GM21825 (cell line): ENCODE measurements at regions not wholly inside any gene's neighbourhood (a gene's known extent, or its start where the extent isn't known, plus 50 kb on each side); places are given as distances from the start of the nearest gene placed in this dataset.
A peak's percentile ranks its signal among the peaks of the same experiment; 100 is the strongest.

Source experiments
- ATAC-seq: cut with Tn5 transposase; IDR thresholded peaks from one replicate; pipeline ENCODE4 v1.9.1; 2021; ENCODE audit warnings: mild to moderate bottlenecking, moderate library complexity; ENCODE audit not compliant: unreplicated experiment

GRCh38 chr9:90245661-90246060 lies 397.0 kb downstream of the DIRAS2 start:
- ATAC-seq = no peak

- ATAC-seq = no peak
These were observed 393.5 kb downstream of the DIRAS2 start for GRCh38 chr9:90249094-90249493.

- ATAC-seq = no peak
These were observed 391.3 kb downstream of the DIRAS2 start for GRCh38 chr9:90251316-90251715.

- no peak for ATAC-seq
These were observed 386.3 kb downstream of the DIRAS2 start for GRCh38 chr9:90256345-90256744.

GRCh38 chr9:90259311-90260246 lies 383.0 kb downstream of the DIRAS2 start:
- no peak for ATAC-seq

GRCh38 chr9:90261698-90262097 lies 380.9 kb downstream of the DIRAS2 start:
- no peak for ATAC-seq

GRCh38 chr9:90268613-90269012 lies 374.0 kb downstream of the DIRAS2 start:
- ATAC-seq = no peak

- no peak for ATAC-seq
These were observed 370.9 kb downstream of the DIRAS2 start for GRCh38 chr9:90271707-90272106.

GRCh38 chr9:90274725-90275124 lies 367.9 kb downstream of the DIRAS2 start:
- ATAC-seq = no peak

- ATAC-seq = no peak
These were observed 356.7 kb downstream of the DIRAS2 start for GRCh38 chr9:90285946-90286345.

- peak; percentile 97 for ATAC-seq
These were observed 354.9 kb downstream of the DIRAS2 start for GRCh38 chr9:90287567-90288274.

GRCh38 chr9:90288275-90288639 lies 354.4 kb downstream of the DIRAS2 start:
- ATAC-seq = no peak

- ATAC-seq = no peak
These were observed 351.7 kb downstream of the DIRAS2 start for GRCh38 chr9:90290716-90291485.

- no peak for ATAC-seq
These were observed 346.1 kb downstream of the DIRAS2 start for GRCh38 chr9:90296539-90296938.

- ATAC-seq = no peak
These were observed 342.7 kb downstream of the DIRAS2 start for GRCh38 chr9:90299968-90300367.

- no peak for ATAC-seq
These were observed 341.9 kb downstream of the DIRAS2 start for GRCh38 chr9:90300611-90301276.

- ATAC-seq = no peak
These were observed 341.4 kb downstream of the DIRAS2 start for GRCh38 chr9:90301277-90301653.

GRCh38 chr9:90303655-90304054 lies 339.0 kb downstream of the DIRAS2 start:
- ATAC-seq = no peak

- no peak for ATAC-seq
These were observed 336.5 kb downstream of the DIRAS2 start for GRCh38 chr9:90306158-90306557.

- no peak for ATAC-seq
These were observed 335.3 kb downstream of the DIRAS2 start for GRCh38 chr9:90307167-90307833.
